ENCODE measurements at regions not wholly inside any gene's neighbourhood (a gene's known extent, or its start where the extent isn't known, plus 50 kb on each side); places are given as distances from the start of the nearest gene placed in this dataset.

DNA sequence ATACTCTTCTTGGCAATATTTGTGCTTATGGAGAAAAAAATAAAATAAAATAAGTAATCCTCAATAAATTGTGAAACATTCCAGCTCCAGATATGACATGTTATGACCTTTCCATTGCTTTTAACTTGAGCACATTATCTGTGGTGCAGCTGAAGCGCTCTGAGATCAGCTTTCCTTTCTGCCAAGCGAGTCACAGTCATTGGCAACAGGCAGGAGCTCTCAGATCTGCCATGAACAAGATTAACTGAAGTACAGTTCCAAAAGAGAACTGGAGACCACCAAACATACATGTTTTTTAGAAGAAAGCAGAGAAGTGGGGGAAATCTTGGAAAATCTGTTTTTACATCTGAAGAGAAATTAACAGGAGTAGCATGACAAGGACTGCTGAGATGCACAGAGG is 89.2 kb upstream of the DSCAM start:
- no peak overlapping the region for H3K9ac ChIP-seq (ENCODE audit: low read depth, low read length)

DNA sequence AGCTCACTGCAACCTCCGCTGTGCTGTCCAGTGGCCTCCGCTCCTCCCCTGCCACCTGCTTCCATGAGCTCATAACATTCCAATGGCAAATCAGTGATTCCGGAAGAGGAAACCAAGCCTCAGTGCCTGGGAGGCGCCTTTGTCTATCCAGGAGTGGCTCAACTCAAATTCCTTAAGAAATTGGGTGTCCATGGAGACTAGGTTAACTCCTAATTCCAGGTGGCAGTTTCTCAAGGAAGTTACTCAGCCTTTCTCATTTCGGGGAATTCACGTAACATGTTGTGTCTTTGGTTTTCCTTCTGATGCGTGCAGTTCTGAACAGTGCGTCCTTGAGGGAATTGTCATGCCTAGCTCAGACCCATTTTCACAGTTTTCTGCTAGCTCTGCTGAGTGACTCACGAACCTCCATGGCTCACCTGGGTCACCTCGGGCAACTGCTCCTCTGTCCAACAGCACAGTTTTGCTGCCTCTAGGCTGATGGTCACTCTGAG is 89.9 kb upstream of the DSCAM start:
- Histone ChIP-seq H3K36me3 (ENCODE audit: insufficient read depth, low read length) (no peaks in the 10 kb centered on the region), H3K9ac (ENCODE audit: low read depth, low read length) (no peak overlapping the region), H3K4me1 (ENCODE audit: control insufficient read depth, insufficient read depth, low read length) (no peaks in the 10 kb centered on the region), H3K27me3 (ENCODE audit: control insufficient read depth, insufficient read depth, low read length) (no peaks in the 10 kb centered on the region), H3K4me3 (ENCODE audit: low read length) (no peak overlapping the region), H3K4me2 (ENCODE audit: low read length) (no peak overlapping the region), H3K9me3 (replicated peaks; ENCODE audit: low read length) (peaks cover 23% of the 10 kb centered on the region)

More for the DNA sequence above, 89.2 kb upstream of the DSCAM start:
- Histone ChIP-seq H3K36me3 (ENCODE audit: insufficient read depth, low read length) (no peaks in the 10 kb centered on the region), H3K4me2 (ENCODE audit: low read length) (no peak overlapping the region), H3K4me3 (ENCODE audit: low read length) (no peak overlapping the region), H3K9me3 (replicated peaks; ENCODE audit: low read length) (peaks cover 21% of the 10 kb centered on the region), H3K27me3 (ENCODE audit: control insufficient read depth, insufficient read depth, low read length) (no peaks in the 10 kb centered on the region), H3K4me1 (ENCODE audit: control insufficient read depth, insufficient read depth, low read length) (no peaks in the 10 kb centered on the region)

DNA sequence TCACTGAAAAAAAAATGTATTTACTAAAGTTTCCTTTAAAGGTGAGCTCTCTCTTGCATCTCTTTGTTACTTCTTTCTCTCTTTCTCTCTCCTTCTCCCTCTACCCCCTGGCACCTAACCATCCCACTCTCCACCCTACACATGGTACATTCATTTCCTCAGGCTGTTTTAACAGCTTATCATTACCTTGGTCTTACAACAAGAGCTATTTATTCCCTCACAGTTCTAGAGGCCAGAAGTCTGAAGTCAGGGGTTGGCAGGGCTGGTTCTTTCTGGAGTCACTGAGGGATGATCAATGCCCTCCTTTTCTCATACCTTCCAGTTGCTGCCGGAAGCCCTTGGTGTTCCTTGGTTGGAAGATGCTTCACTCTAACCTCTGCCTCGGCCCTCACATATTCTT is 91.1 kb upstream of the DSCAM start:
- Histone ChIP-seq H3K4me3 (ENCODE audit: low read length) (no peak overlapping the region), H3K27me3 (ENCODE audit: control insufficient read depth, insufficient read depth, low read length) (no peaks in the 10 kb centered on the region), H3K9ac (ENCODE audit: low read depth, low read length) (no peak overlapping the region), H3K9me3 (replicated peaks; ENCODE audit: low read length) (peaks cover 21% of the 10 kb centered on the region), H3K36me3 (ENCODE audit: insufficient read depth, low read length) (no peaks in the 10 kb centered on the region), H3K4me2 (ENCODE audit: low read length) (no peak overlapping the region), H3K4me1 (ENCODE audit: control insufficient read depth, insufficient read depth, low read length) (no peaks in the 10 kb centered on the region)

DNA sequence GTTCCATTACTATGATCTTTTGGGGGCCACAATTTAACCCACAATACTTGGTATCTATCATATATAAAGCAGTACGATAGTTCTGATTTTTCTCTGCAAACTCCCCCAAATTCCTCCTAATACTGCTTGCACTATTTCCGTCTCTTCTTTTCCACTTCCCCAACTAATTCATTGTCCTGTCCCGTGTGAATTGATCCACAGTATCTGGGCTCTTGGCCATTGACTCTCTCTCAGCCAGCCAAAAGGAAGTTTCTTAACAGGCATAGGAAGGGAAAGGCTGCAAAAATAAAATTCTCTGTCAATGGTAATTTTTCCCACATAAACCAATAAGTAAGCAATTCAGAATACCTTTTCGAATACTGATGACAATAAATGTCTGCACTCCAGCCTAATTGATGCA is 91.7 kb upstream of the DSCAM start:
- H3K36me3 ChIP-seq (ENCODE audit: insufficient read depth, low read length) = no peaks in the 10 kb centered on the region
- no peak overlapping the region for H3K9ac ChIP-seq (ENCODE audit: low read depth, low read length)
- no peak overlapping the region for H3K4me2 ChIP-seq (ENCODE audit: low read length)
- no peaks in the 10 kb centered on the region for H3K4me1 ChIP-seq (ENCODE audit: control insufficient read depth, insufficient read depth, low read length)
- peaks cover 17% of the 10 kb centered on the region for H3K9me3 ChIP-seq (replicated peaks; ENCODE audit: low read length)
- no peaks in the 10 kb centered on the region for H3K27me3 ChIP-seq (ENCODE audit: control insufficient read depth, insufficient read depth, low read length)
- no peak overlapping the region for H3K4me3 ChIP-seq (ENCODE audit: low read length)

DNA sequence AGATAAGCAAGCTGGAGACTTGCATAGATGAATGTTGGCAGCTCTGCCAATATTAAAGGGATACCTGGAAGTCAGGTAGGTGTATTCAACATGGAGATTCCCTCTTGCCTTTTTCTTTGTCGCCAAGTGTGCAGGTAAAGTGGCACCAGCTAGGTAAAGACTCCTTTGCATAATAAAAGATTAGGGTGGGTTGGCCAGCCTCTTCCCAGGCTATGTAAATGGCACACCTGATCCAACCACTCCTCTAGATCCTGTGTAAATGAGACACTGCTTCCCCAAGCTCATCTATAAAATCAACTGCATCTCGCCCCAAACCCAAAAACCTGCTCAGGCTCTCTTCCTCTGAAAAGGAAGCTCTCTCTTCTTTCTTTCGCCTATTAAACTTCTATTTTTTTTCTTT is 100.8 kb upstream of the DSCAM start:
- Histone ChIP-seq H3K4me3 (ENCODE audit: low read length) (no peak overlapping the region), H3K9me3 (replicated peaks; ENCODE audit: low read length) (peaks cover 6% of the 10 kb centered on the region), H3K4me1 (ENCODE audit: control insufficient read depth, insufficient read depth, low read length) (no peaks in the 10 kb centered on the region), H3K4me2 (ENCODE audit: low read length) (no peak overlapping the region), H3K9ac (ENCODE audit: low read depth, low read length) (no peak overlapping the region), H3K36me3 (ENCODE audit: insufficient read depth, low read length) (no peaks in the 10 kb centered on the region), H3K27me3 (ENCODE audit: control insufficient read depth, insufficient read depth, low read length) (no peaks in the 10 kb centered on the region)

DNA sequence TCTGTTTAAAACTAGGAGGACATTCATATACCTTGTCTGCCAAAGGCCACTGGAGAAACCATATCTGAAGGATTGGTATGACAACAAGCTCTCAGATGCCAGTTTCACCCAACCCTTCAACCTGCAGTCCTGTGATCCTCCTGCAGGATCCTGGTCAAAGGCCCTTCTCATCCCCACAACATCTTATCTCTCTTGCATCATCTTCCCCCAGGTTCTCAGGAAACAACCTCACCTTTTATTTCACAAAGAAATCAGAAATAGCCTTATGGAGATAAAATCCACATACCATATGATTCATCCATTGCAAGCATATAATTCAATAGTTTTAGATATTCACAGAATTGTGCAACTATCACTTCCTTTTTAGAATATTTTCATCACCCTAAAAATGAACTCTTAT is 104.0 kb upstream of the DSCAM start:
- H3K4me3 ChIP-seq (ENCODE audit: low read length) = no peak overlapping the region
- peaks cover 6% of the 10 kb centered on the region for H3K9me3 ChIP-seq (replicated peaks; ENCODE audit: low read length)
- H3K9ac ChIP-seq (ENCODE audit: low read depth, low read length) = no peak overlapping the region
- no peaks in the 10 kb centered on the region for H3K36me3 ChIP-seq (ENCODE audit: insufficient read depth, low read length)
- no peaks in the 10 kb centered on the region for H3K27me3 ChIP-seq (ENCODE audit: control insufficient read depth, insufficient read depth, low read length)
- no peaks in the 10 kb centered on the region for H3K4me1 ChIP-seq (ENCODE audit: control insufficient read depth, insufficient read depth, low read length)
- H3K4me2 ChIP-seq (ENCODE audit: low read length) = no peak overlapping the region

DNA sequence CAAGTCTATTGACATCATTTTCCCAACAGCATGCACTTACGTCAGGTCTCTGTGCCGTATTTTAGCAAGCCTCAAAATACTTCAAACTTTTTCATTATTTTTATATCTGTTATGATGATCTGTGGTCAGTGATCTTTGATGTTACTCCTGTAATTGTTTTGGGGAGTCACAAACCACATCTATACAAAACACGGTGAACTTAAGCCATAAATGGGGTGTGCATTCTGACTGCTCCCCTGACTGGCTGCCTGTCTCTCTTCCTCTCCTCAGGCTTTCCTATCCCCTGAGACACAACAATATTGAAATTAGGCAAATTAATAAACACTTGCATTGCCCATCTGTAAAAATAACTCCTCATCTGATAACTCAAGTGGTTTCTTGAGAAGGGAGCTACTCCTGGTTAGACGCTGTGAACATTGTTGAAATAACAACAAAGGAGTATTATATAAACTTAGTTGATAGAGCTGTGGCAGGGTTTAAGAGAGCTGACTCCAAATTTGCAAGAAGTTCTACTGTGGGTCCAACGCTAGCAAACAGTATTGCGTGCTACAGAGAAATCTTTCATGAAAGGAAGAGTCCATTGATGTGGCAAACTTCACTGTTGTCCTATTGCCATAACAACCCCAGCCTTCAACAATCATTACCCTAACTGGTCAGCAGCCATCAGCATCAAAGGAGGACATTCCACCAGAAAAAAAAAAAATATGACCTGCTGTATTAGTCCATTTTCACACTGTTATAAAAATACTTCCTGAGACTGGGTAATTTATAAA is 105.8 kb upstream of the DSCAM start:
- Histone ChIP-seq H3K9me3 (replicated peaks; ENCODE audit: low read length) (peaks cover 6% of the 10 kb centered on the region), H3K36me3 (ENCODE audit: insufficient read depth, low read length) (no peaks in the 10 kb centered on the region), H3K4me1 (ENCODE audit: control insufficient read depth, insufficient read depth, low read length) (no peaks in the 10 kb centered on the region), H3K4me2 (ENCODE audit: low read length) (no peak overlapping the region), H3K4me3 (ENCODE audit: low read length) (no peak overlapping the region), H3K27me3 (ENCODE audit: control insufficient read depth, insufficient read depth, low read length) (no peaks in the 10 kb centered on the region), H3K9ac (ENCODE audit: low read depth, low read length) (no peak overlapping the region)

DNA sequence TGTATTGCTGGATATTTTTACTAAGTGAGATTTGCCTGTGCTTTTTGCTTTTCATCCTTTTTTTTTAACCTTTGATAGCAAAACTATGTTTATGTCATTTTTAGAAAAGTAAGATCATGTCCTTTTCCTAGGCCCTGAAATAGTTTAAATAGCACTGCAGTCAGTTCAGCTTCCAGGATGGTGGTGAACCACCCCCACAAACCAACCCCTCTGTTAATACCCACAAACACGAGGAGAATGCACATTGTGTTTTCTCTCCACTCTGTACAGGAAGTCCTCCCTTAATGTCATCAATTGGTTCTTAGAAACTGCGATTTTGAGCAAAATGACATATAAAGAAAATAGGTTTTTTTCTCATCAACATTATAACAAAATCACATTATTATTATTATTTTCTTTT is 117.7 kb upstream of the DSCAM start:
- no peak overlapping the region for H3K9ac ChIP-seq (ENCODE audit: low read depth, low read length)
- no peaks in the 10 kb centered on the region for H3K27me3 ChIP-seq (ENCODE audit: control insufficient read depth, insufficient read depth, low read length)
- no peaks in the 10 kb centered on the region for H3K36me3 ChIP-seq (ENCODE audit: insufficient read depth, low read length)
- H3K4me3 ChIP-seq (ENCODE audit: low read length) = no peak overlapping the region
- H3K4me1 ChIP-seq (ENCODE audit: control insufficient read depth, insufficient read depth, low read length) = no peaks in the 10 kb centered on the region
- peaks cover 3% of the 10 kb centered on the region for H3K9me3 ChIP-seq (replicated peaks; ENCODE audit: low read length)
- H3K4me2 ChIP-seq (ENCODE audit: low read length) = no peak overlapping the region

DNA sequence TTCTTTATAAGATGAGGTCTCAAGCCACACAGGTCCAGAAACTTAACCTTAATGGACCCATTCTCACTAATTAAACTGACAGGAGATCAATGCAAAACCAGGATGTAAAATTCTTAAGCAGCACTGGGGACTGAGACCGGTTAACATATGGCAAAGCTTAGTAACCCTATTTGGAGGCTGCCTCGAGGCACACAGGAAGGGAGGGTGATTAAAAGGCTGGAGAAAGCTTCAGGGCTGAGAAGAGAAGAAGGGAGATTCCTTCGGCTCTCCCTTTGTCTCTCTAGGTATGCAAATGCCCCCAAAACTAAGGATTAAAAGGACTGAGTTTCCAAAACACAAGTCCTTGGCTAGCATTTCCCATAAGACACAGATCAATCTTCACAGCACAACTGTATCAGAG is 120.8 kb upstream of the DSCAM start:
- Histone ChIP-seq H3K4me2 (ENCODE audit: low read length) (no peak overlapping the region), H3K9ac (ENCODE audit: low read depth, low read length) (no peak overlapping the region), H3K36me3 (ENCODE audit: insufficient read depth, low read length) (no peaks in the 10 kb centered on the region), H3K27me3 (ENCODE audit: control insufficient read depth, insufficient read depth, low read length) (no peaks in the 10 kb centered on the region), H3K4me3 (ENCODE audit: low read length) (no peak overlapping the region), H3K4me1 (ENCODE audit: control insufficient read depth, insufficient read depth, low read length) (no peaks in the 10 kb centered on the region), H3K9me3 (replicated peaks; ENCODE audit: low read length) (peaks cover 10% of the 10 kb centered on the region)

DNA sequence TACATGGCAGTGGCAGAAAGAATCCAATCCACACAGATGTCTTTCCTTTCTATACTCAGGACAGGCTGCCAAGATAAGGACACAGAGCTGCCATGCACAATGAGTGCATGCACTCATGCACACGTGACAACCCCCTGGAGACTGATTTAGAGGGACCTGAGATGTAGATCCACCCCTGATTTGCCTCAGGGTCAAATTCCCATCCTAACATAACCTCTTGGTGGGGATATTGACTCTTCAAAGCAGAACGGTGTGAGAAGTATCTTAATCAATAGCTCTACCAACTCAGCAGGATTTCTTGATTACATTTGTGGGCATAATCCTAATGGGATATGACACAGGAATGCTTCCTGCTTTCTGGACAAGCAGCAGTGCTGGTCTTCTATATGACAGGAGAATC is 125.2 kb upstream of the DSCAM start:
- peaks cover 18% of the 10 kb centered on the region for H3K9me3 ChIP-seq (replicated peaks; ENCODE audit: low read length)
- H3K9ac ChIP-seq (ENCODE audit: low read depth, low read length) = no peak overlapping the region
- no peak overlapping the region for H3K4me3 ChIP-seq (ENCODE audit: low read length)
- no peak overlapping the region for H3K4me2 ChIP-seq (ENCODE audit: low read length)
- no peaks in the 10 kb centered on the region for H3K4me1 ChIP-seq (ENCODE audit: control insufficient read depth, insufficient read depth, low read length)
- H3K27me3 ChIP-seq (ENCODE audit: control insufficient read depth, insufficient read depth, low read length) = no peaks in the 10 kb centered on the region
- no peaks in the 10 kb centered on the region for H3K36me3 ChIP-seq (ENCODE audit: insufficient read depth, low read length)

DNA sequence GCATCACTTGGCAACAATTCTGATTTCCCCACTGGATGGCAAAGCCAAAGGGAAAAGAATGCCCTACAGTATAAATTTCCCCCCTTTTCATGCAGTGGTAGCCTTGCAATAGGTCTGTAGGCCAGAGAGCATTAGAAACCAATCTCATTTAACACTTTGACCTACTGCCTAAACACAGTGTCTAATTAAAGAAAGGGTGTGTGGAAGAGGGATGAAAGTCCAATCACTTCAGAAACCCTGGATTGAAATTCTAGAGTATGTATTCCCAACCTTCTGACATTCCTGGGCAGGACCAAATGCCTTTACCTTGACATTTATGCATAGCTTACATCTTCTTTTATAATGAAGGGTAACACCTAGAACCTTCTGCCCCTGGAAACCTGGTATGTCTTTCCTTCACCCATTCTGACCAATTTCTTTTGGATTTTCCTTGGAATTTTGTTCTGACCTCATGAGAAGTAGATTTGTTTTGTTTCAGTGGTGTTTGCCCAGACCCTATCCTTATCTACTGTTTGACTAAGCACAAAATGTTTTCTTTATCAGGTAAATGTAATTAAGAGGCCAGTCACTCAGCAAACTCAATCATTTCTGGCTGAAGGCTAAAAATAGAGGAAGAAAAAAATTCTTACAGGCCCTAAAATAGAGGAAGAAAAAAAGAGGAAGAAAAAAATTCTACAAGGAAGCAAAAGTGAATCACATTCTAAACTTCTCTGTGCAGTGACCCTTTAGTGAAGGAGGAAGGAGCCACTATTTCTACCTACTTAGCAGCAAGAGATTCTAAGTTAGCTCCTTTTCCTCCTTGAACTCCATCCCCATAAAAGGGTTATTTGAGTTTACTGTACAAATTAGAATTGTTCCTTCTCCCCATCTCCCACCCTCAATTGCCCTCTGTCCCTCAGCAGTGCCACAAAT is 129.5 kb upstream of the DSCAM start:
- no peaks in the 10 kb centered on the region for H3K4me1 ChIP-seq (ENCODE audit: control insufficient read depth, insufficient read depth, low read length)
- H3K27me3 ChIP-seq (ENCODE audit: control insufficient read depth, insufficient read depth, low read length) = no peaks in the 10 kb centered on the region
- no peak overlapping the region for H3K4me3 ChIP-seq (ENCODE audit: low read length)
- no peak overlapping the region for H3K9ac ChIP-seq (ENCODE audit: low read depth, low read length)
- H3K9me3 ChIP-seq (replicated peaks; ENCODE audit: low read length) = peaks cover 20% of the 10 kb centered on the region
- H3K4me2 ChIP-seq (ENCODE audit: low read length) = no peak overlapping the region
- H3K36me3 ChIP-seq (ENCODE audit: insufficient read depth, low read length) = no peaks in the 10 kb centered on the region

Measured in skeletal muscle satellite cell (primary cell).